Caco-2 (cell line): ENCODE measurements at regions not wholly inside any gene's neighbourhood (a gene's known extent, or its start where the extent isn't known, plus 50 kb on each side); places are given as distances from the start of the nearest gene placed in this dataset.

Experiments used
- BruUV-seq: library from RNA; stranded (reverse); fragments of 400-500 nt; replicated peaks from 2 replicates; lab custom pipeline; 2021; lab: Mats Ljungman, UMichigan
- CTCF ChIA-PET: fragments of 300-600 bp; sonication (Branson Sonifier 250); formaldehyde crosslinking; loops from one replicate; lab custom pipeline; 2022; ENCODE audit warnings: antibody characterized with exemption; lab: Charles Lee
- POLR2A ChIA-PET: fragments of 300-600 bp; sonication (Branson Sonifier 250); formaldehyde crosslinking; loops from one replicate; lab custom pipeline; 2022; ENCODE audit warnings: antibody characterized with exemption; lab: Charles Lee
- DNase-seq, 2 experiments: peaks; one replicate each; pipeline versions ENCODE4 v3.0.0 to v3.0.0-alpha.2; 2020 to 2022
- H3K27me3 ChIP-seq: replicated peaks from 2 replicates; pipeline ENCODE4 v1.6.0; 2011; ENCODE audit warnings: low read length; ENCODE audit not compliant: control insufficient read depth, insufficient read depth
- H3K36me3 ChIP-seq: 2 replicates; pipeline ENCODE4 v1.5.1; 2011; ENCODE audit warnings: low read length; ENCODE audit not compliant: control insufficient read depth, insufficient read depth
- H3K4me1 ChIP-seq: fragments of 250-450 bp; sonication (Bioruptor Pico); 2 replicates; pipeline ENCODE4 v1.5.1; 2020; ENCODE audit warnings: mild to moderate bottlenecking
- H3K4me3 ChIP-seq: 2 replicates; pipeline ENCODE4 v1.5.1; 2011; ENCODE audit warnings: low read depth, mild to moderate bottlenecking, control low read depth, low read length
- H3K9me3 ChIP-seq: fragments of 250-450 bp; sonication (Bioruptor Pico); 2 replicates; pipeline ENCODE4 v1.5.1; 2020; ENCODE audit warnings: mild to moderate bottlenecking, moderate library complexity
- H3K27ac Mint-ChIP-seq: one replicate; pipeline ENCODE4 v1.8.0; 2022; ENCODE audit warnings: mixed read lengths; ENCODE audit not compliant: unreplicated experiment
- H3K27me3 Mint-ChIP-seq: one replicate; pipeline ENCODE4 v1.8.0; 2022; ENCODE audit warnings: mixed read lengths; ENCODE audit not compliant: insufficient read depth, unreplicated experiment
- H3K36me3 Mint-ChIP-seq: one replicate; pipeline ENCODE4 v1.8.0; 2022; ENCODE audit warnings: mild to moderate bottlenecking, mixed read lengths; ENCODE audit not compliant: insufficient read depth, unreplicated experiment
- H3K4me1 Mint-ChIP-seq: one replicate; pipeline ENCODE4 v1.8.0; 2022; ENCODE audit warnings: low read depth, mixed read lengths; ENCODE audit not compliant: unreplicated experiment
- H3K4me3 Mint-ChIP-seq: one replicate; pipeline ENCODE4 v1.8.0; 2022; ENCODE audit warnings: mild to moderate bottlenecking, moderate library complexity, mixed read lengths; ENCODE audit not compliant: unreplicated experiment
- H3K9me3 Mint-ChIP-seq: one replicate; pipeline ENCODE4 v1.8.0; 2022; ENCODE audit warnings: mixed read lengths; ENCODE audit not compliant: unreplicated experiment
- intact Hi-C: fragments of 100-400 bp; cut with micrococcal nuclease; formaldehyde crosslinking; loops from one replicate; pipeline ENCODE4 v1.10.0; 2022; ENCODE audit not compliant: unreplicated experiment
- TF ChIP-seq, protein P1 (sequence below), 2 experiments: fragments of 200-600 bp in 1 of 2; IDR thresholded peaks; 1 replicate in 1 of 2; 2 replicates in 1 of 2; pipeline versions ENCODE4 v1.5.1 to v1.8.0; 2011 to 2022; ENCODE audit warnings: antibody characterized with exemption in 1 of 2, control low read depth in 1 of 2, inconsistent platforms in 1 of 2, low read depth in 1 of 2, low read length in 1 of 2, mild to moderate bottlenecking in 1 of 2, moderate library complexity in 1 of 2; ENCODE audit not compliant: insufficient read depth in 1 of 2, severe bottlenecking in 1 of 2, unreplicated experiment in 1 of 2

DNA sequence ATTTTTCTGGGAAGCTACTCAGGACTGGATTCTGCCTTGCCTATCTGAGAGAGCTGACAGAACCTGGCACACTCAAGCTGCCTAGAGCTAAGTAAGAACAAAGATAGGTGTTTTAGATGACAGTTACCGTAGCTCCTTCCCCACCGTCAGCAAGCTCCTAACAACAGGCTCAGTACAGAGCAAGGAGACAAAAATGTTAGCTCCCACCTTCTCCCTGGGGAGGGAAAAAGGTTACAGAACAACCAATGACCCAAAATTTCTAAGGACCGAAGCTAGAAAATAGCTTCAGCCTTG lies 1058.2 kb upstream of the PCDH20 start:
- Histone ChIP-seq H3K4me3 (no peak overlapping the region), H3K27me3 (no peaks in the 10 kb centered on the region), H3K9me3 (no peaks in the 10 kb centered on the region), H3K36me3 (no peaks in the 10 kb centered on the region), H3K4me1 (no peaks in the 10 kb centered on the region)
- intact Hi-C loops = no loop called here
- ChIA-PET POLR2A (no interaction called here), CTCF (no interaction called here)
- no peak for DNase-seq
- no peaks in the 10 kb centered on the region for H3K27me3 Mint-ChIP-seq
- H3K4me3 Mint-ChIP-seq = no peak overlapping the region
- no peaks in the 10 kb centered on the region for H3K36me3 Mint-ChIP-seq
- H3K27ac Mint-ChIP-seq = no peak overlapping the region
- no peaks in the 10 kb centered on the region for H3K9me3 Mint-ChIP-seq
- H3K4me1 Mint-ChIP-seq = peaks cover 7% of the 10 kb centered on the region
- BruUV-seq = no TSS peak
- TF ChIP-seq, protein P1, sequence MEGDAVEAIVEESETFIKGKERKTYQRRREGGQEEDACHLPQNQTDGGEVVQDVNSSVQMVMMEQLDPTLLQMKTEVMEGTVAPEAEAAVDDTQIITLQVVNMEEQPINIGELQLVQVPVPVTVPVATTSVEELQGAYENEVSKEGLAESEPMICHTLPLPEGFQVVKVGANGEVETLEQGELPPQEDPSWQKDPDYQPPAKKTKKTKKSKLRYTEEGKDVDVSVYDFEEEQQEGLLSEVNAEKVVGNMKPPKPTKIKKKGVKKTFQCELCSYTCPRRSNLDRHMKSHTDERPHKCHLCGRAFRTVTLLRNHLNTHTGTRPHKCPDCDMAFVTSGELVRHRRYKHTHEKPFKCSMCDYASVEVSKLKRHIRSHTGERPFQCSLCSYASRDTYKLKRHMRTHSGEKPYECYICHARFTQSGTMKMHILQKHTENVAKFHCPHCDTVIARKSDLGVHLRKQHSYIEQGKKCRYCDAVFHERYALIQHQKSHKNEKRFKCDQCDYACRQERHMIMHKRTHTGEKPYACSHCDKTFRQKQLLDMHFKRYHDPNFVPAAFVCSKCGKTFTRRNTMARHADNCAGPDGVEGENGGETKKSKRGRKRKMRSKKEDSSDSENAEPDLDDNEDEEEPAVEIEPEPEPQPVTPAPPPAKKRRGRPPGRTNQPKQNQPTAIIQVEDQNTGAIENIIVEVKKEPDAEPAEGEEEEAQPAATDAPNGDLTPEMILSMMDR (IDR thresholded peaks at IDR 0.05; ENCODE audit: insufficient read depth in 1 of 2, low read depth in 1 of 2, low read length in 1 of 2, severe bottlenecking in 1 of 2, unreplicated experiment in 1 of 2) = no peak

DNA sequence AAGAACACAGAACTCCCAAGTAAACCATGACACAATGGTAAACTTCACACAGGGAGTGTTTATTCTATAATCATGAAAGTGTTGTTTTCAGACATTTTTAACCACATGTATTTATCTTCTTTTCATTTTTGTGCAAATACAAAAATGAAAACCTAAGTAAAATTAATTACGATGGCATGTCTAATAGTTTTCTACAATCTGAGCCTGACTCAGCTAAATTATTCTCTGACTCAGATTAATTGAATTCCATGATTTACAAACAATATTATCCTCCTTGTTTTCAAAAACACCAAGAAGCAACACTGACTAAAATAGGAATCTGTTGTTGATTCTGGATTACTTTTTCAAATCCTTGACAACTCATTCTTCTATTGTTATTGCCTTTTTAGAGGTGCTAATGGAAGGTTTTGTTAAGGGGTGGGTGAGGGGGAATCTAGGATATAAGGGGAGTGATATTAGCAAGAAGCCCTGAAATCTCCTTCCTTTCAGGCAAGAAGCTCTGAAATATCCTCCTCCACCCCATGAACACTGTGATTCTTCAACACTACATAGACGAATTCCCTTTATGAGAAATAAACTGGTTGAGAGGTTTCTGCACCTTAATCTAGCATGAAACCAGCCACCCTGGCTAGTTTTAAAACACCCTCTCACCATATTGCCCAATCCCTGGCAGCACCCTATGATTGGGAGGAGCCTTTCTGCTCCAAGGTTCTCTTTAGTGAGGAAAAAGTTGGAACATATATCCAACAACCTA lies 1057.7 kb upstream of the PCDH20 start:
- BruUV-seq = no TSS peak
- H3K27me3 ChIP-seq = no peaks in the 10 kb centered on the region
- H3K4me1 Mint-ChIP-seq = peaks cover 7% of the 10 kb centered on the region
- no peaks in the 10 kb centered on the region for H3K36me3 Mint-ChIP-seq
- no peak overlapping the region for H3K4me3 ChIP-seq
- H3K4me3 Mint-ChIP-seq = no peak overlapping the region
- no peaks in the 10 kb centered on the region for H3K9me3 Mint-ChIP-seq
- POLR2A ChIA-PET = no interaction called here
- H3K27me3 Mint-ChIP-seq = no peaks in the 10 kb centered on the region
- no peak overlapping the region for H3K27ac Mint-ChIP-seq
- no peak for DNase-seq
- no peaks in the 10 kb centered on the region for H3K36me3 ChIP-seq
- CTCF ChIA-PET = no interaction called here
- H3K4me1 ChIP-seq = no peaks in the 10 kb centered on the region
- no peaks in the 10 kb centered on the region for H3K9me3 ChIP-seq
- intact Hi-C loops = no loop called here
- TF ChIP-seq, protein P1 (IDR thresholded peaks at IDR 0.05; ENCODE audit: insufficient read depth in 1 of 2, low read depth in 1 of 2, low read length in 1 of 2, severe bottlenecking in 1 of 2, unreplicated experiment in 1 of 2) = no peak

GRCh38 chr13:62453761-62454160 lies 1038.1 kb upstream of the PCDH20 start:
- no peak overlapping the region for H3K4me3 Mint-ChIP-seq
- no TSS peak for BruUV-seq
- POLR2A ChIA-PET = no interaction called here

More at GRCh38 chr13:62453761-62454160, 1038.1 kb upstream of the PCDH20 start:
- Histone ChIP-seq H3K36me3 (no peaks in the 10 kb centered on the region), H3K4me1 (no peaks in the 10 kb centered on the region), H3K27me3 (no peaks in the 10 kb centered on the region), H3K9me3 (no peaks in the 10 kb centered on the region), H3K4me3 (no peak overlapping the region)
- Mint-ChIP-seq H3K4me1 (no peaks in the 10 kb centered on the region), H3K27me3 (no peaks in the 10 kb centered on the region), H3K27ac (no peak overlapping the region), H3K36me3 (no peaks in the 10 kb centered on the region), H3K9me3 (no peaks in the 10 kb centered on the region)
- intact Hi-C loops = no loop called here
- DNase-seq = no peak
- CTCF ChIA-PET = no interaction called here
- TF ChIP-seq, protein P1 (IDR thresholded peaks at IDR 0.05; ENCODE audit: insufficient read depth in 1 of 2, low read depth in 1 of 2, low read length in 1 of 2, severe bottlenecking in 1 of 2, unreplicated experiment in 1 of 2) = no peak
